ENCODE measurements at regions not wholly inside any gene's neighbourhood (a gene's known extent, or its start where the extent isn't known, plus 50 kb on each side); places are given as distances from the start of the nearest gene placed in this dataset.

- TF ChIP-seq, protein P1, sequence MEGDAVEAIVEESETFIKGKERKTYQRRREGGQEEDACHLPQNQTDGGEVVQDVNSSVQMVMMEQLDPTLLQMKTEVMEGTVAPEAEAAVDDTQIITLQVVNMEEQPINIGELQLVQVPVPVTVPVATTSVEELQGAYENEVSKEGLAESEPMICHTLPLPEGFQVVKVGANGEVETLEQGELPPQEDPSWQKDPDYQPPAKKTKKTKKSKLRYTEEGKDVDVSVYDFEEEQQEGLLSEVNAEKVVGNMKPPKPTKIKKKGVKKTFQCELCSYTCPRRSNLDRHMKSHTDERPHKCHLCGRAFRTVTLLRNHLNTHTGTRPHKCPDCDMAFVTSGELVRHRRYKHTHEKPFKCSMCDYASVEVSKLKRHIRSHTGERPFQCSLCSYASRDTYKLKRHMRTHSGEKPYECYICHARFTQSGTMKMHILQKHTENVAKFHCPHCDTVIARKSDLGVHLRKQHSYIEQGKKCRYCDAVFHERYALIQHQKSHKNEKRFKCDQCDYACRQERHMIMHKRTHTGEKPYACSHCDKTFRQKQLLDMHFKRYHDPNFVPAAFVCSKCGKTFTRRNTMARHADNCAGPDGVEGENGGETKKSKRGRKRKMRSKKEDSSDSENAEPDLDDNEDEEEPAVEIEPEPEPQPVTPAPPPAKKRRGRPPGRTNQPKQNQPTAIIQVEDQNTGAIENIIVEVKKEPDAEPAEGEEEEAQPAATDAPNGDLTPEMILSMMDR (IDR thresholded peaks at IDR 0.05), result no peak
- TF ChIP-seq EP300 (IDR thresholded peaks at IDR 0.05) (no peak), POLR2AphosphoS5 (IDR thresholded peaks at IDR 0.05) (no peak), POLR2A (IDR thresholded peaks at IDR 0.05) (no peak)
These were observed 1250.4 kb downstream of the PCDH18 start for GRCh38 chr4:136281889-136282288.
